ENCODE measurements at regions not wholly inside any gene's neighbourhood (a gene's known extent, or its start where the extent isn't known, plus 50 kb on each side); places are given as distances from the start of the nearest gene placed in this dataset.

GRCh38 chr14:28608851-28609828 is 157.4 kb upstream of the FOXG1 start:
- H3K9me1 ChIP-seq (ENCODE audit: insufficient read depth, low read length): no peaks in the 10 kb centered on the region
- intact Hi-C loops (cut with micrococcal nuclease): no loop called here
- peaks cover 2% of the 10 kb centered on the region for H3K9me3 ChIP-seq (ENCODE audit: control insufficient read depth, insufficient read depth, low read length)
- H4K5ac ChIP-seq (ENCODE audit: low read depth, low read length): no peak overlapping the region
- no peak overlapping the region for H2AK9ac ChIP-seq (replicated peaks; ENCODE audit: low read depth, low read length, poor library complexity)
- no CpG with 5 or more reads among the region's 10 CpGs for WGBS, 2 experiments (ENCODE audit: extremely low coverage in 2 of 2, insufficient read length in 1 of 2)
- no peak overlapping the region for H2AFZ ChIP-seq (replicated peaks; ENCODE audit: low read length, poor library complexity)
- H2BK5ac ChIP-seq (ENCODE audit: low read depth, low read length, poor library complexity, severe bottlenecking): no peak overlapping the region
- no peak overlapping the region for H3K4me2 ChIP-seq (ENCODE audit: low read depth, low read length)
- no peak overlapping the region for H4K91ac ChIP-seq (ENCODE audit: insufficient read depth, low read depth, low read length)
- no peaks in the 10 kb centered on the region for H4K20me1 ChIP-seq (ENCODE audit: insufficient read depth, low read length)
- H3K9ac ChIP-seq (ENCODE audit: low read depth, low read length): no peak overlapping the region
- BruUV-seq (replicated peaks): no TSS peak
- H3K14ac ChIP-seq (replicated peaks; ENCODE audit: low read depth, low read length): no peak overlapping the region
- no peak overlapping the region for H3K4ac ChIP-seq (ENCODE audit: low read depth, low read length)
- in situ Hi-C loops (cut with MboI; ENCODE audit: low sequenced_read_pairs): no loop called here
- H3K18ac ChIP-seq (ENCODE audit: low read depth, low read length): no peak overlapping the region
- H3K23ac ChIP-seq (ENCODE audit: low read depth, low read length): no peak overlapping the region
- no peaks in the 10 kb centered on the region for H3K36me3 ChIP-seq (ENCODE audit: control insufficient read depth, insufficient read depth, low read length)
- H3K4me3 ChIP-seq (ENCODE audit: insufficient read depth, low read depth, low read length): no peak overlapping the region
- ATAC-seq (ENCODE audit: low read depth) (no peak), DNase-seq (peak; percentile 1)
- H3K27me3 ChIP-seq (ENCODE audit: control insufficient read depth, insufficient read depth, low read length): no peaks in the 10 kb centered on the region
- TF ChIP-seq RAD21 (IDR thresholded peaks at IDR 0.05; ENCODE audit: low read length) (peak; percentile 54), CTCF (conservative IDR thresholded peaks at IDR 0.05; ENCODE audit: low read depth, low read length) (peak; percentile 54), ELK1 (IDR thresholded peaks at IDR 0.05; ENCODE audit: borderline replicate concordance, low read depth, low read length) (no peak)
- no peak overlapping the region for H4K8ac ChIP-seq (ENCODE audit: low read depth in 2 of 2, low read length in 2 of 2)
- no peak overlapping the region for H2BK15ac ChIP-seq (ENCODE audit: low read depth, low read length)
- CTCF ChIA-PET: interaction anchor here (0.6 kb wide), 1 partner anchor 83 kb away, joined by 6 read pairs; no protein-coding TSS in a partner anchor
- H3K4me1 ChIP-seq (ENCODE audit: control insufficient read depth, insufficient read depth, low read length): no peaks in the 10 kb centered on the region
- dilution Hi-C loops (cut with HindIII; ENCODE audit: low sequenced_read_pairs, unreplicated experiment): no loop called here
- H2BK120ac ChIP-seq (ENCODE audit: low read depth, low read length): no peak overlapping the region
- H3K56ac ChIP-seq (ENCODE audit: extremely low read depth, insufficient read depth, low read length): no peak overlapping the region
- POLR2A ChIA-PET (ENCODE audit: unreplicated experiment): no interaction called here
- H3K27ac ChIP-seq (ENCODE audit: insufficient read depth, low read length): no peak overlapping the region
- no peak overlapping the region for H2BK20ac ChIP-seq (ENCODE audit: low read depth, low read length)
- H3K79me1 ChIP-seq (ENCODE audit: low read depth in 1 of 2, low read length in 2 of 2): no peaks in the 10 kb centered on the region
- H2AK5ac ChIP-seq (ENCODE audit: low read depth, low read length): no peak overlapping the region

Data from IMR-90 (cell line).